ENCODE measurements at regions not wholly inside any gene's neighbourhood (a gene's known extent, or its start where the extent isn't known, plus 50 kb on each side); places are given as distances from the start of the nearest gene placed in this dataset.
A peak's percentile ranks its signal among the peaks of the same experiment; 100 is the strongest.
"Not testable (repeated sequence)": the region's sequence is repeated elsewhere in the genome, so short reads cannot be mapped to it uniquely, and the experiment has no call there.

DNA sequence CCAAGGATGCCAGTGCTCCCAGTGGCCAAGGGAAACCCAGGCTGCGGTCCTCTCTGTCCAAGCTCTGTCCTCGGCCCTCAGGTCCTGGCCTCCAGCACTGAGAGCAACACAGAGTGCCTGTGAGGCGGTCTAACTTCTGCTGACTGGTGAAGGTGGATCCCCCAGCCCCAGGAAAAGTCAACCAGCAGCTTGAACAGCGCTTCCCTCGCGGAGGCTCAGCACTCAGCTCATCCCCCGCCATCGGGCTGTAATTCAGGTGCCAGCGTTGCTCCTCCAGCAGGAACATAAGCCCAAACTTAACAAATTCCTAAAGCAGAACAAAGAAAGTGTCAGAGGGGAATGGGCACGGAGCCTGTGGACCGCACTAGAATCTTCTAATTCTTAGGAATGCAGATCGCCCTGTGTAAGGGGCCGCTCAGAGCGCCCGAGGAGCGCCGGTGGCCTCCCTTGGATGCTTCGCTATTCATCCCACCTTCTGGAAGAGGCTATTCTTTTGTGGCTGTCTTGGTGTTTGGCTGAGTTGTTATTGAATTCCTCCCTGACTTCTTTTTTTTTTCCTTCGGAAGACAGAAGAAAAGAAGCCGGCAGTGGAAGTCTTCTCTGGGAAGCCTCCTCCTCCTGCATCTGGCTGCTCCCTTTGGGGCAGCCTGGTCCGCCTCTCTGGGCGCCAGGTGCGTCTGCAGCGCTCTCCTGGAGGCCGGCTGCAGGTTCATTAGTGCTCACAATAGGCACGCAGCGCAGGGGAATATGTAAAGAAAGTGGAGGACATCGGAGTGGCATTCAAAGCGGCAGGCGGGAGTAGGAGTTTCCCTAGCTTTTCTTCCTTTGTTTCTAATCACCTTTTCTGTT lies 905.6 kb downstream of the TSN start:
- no peak for DNase-seq (ENCODE audit: extremely low read depth in 1 of 11, low read depth in 9 of 11, low spot score in 4 of 11)

DNA sequence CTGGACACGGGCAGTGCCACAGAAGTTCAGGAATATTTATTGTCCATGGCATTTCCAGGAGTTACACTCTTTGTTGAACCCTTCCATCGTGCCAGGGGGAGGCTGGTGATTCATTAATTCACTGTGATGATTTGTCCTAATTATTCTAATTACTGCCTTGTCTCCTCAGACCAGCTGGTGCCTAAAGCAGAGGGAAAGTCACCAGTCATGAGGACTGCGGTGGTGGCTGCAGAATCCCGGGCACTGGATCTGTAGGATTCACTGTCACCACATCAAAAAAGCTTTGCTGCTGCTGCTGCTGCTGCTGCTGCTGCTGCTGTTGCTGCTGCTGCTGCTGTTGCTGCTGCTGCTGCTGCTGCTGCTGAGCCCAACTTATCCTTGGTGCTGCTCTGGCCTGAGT lies 908.2 kb downstream of the TSN start:
- DNase-seq (ENCODE audit: extremely low read depth in 1 of 11, low read depth in 9 of 11, low spot score in 4 of 11), result no peak

DNA sequence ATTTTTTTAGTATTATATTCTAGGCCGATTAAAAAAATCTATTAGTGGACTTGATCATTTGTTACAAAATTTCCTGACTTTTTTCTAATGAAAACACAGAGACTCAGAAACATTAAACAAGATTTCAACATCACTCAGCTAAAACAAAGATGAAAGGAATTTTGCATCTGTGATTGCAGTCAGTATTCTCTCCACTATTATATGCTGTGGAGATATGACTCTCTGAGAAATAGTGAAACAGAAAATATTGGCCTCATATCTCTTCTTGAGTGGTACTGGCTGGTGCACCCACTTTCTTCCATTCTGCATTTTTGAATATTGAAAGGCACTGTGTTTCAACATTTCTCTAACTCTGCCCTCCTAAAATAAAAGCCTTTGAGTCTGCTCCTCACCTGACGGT lies 914.2 kb downstream of the TSN start:
- no peak for DNase-seq (ENCODE audit: extremely low read depth in 1 of 11, low read depth in 9 of 11, low spot score in 4 of 11)

DNA sequence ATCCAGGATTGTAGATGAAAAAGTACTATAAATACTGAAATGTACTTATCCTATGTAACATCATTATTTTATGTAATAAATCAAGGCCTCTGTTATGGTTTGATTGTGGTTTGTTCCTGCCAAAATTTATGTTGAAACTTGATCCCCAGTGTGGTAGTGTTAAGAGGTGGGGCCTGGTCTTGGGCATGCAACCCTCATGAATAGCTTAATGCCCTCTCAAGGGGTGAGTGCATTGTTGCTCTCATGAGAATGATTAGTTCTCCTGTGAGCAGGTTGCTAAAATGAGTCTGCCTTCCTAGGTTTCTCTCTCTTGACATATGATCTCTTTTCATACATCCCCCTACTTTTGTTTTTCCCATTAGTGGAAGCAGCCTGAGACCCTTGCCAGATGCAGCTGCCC lies 915.4 kb downstream of the TSN start:
- DNase-seq (ENCODE audit: extremely low read depth in 1 of 11, low read depth in 9 of 11, low spot score in 4 of 11), result no peak

DNA sequence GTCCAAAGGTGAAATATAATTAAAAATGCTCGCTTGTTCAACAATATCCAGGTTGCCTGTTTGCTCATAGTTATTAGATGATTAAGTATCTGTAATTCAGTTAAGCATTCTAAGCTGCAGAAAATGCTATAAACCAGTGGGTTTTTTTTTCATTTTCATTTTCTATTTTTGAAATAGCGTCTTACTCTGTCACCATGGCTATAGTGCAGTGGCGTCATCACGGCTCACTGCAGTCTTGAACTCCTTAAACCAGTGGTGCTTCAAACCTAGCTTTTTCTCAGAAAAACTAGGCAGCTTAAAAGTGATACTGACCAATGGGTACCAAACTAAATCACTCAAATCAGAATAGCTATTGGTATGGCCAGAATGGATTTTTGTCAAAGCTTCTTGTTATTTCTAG lies 925.2 kb downstream of the TSN start:
- no peak for DNase-seq (ENCODE audit: extremely low read depth in 1 of 11, low read depth in 9 of 11, low spot score in 4 of 11)

DNA sequence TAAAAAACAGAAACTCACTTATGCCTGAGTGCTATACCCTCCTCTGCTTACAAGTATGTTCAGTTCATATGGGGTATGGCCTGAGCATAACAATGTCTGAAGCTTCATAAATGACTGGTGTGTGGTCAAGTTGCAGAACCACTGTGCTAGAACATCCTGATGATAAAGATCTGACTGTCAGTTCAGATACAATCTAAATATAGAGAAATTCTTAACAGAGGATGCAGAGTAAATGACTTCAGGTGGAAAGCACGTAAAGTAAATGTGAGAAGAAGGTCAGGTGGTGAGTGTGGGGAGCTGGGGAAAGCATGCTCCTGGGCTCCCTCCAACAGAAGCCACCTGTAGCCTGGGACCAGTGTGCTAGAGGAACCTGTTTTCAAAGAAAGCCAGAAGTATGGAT lies 926.2 kb downstream of the TSN start:
- DNase-seq (ENCODE audit: extremely low read depth in 1 of 11, low read depth in 9 of 11, low spot score in 4 of 11), result no peak

DNA sequence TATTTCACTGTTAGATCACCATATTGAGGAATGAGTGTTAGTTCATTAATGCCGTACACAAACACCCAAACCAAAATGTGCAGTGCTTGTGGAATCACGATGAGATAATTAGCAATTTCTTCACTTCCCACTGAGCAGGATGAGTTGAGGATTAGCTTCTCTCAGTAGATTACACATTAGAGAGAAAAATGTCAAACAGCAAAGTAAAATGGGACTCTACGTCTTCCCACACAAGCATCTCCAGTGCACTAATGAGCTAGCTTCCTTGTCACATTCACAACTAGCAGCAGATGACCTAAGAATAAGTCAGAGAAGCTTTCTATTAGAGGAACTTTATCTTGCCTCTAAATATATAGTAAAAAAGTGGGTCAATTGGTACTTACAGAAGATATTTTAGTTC lies 926.9 kb downstream of the TSN start:
- DNase-seq (ENCODE audit: extremely low read depth in 1 of 11, low read depth in 9 of 11, low spot score in 4 of 11), result no peak

DNA sequence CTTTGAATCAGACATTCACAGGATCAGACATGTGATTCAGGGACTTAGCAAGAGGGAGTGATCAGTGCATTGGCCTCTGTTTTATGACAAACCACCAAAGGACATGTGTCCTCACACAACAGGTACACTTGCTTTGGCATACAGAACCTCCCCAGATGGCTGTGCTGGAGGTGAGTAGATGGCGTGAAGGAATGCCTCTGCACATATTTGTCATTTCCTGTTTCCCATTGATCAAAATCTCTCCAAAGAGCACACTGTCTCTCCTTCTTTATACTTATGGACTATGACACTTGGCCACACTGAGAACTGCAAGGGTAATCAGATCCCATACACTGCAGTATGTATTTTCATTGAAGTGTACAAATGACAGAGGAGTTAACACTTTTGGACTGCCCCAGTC lies 927.6 kb downstream of the TSN start:
- DNase-seq (ENCODE audit: extremely low read depth in 1 of 11, low read depth in 9 of 11, low spot score in 4 of 11), result no peak

DNA sequence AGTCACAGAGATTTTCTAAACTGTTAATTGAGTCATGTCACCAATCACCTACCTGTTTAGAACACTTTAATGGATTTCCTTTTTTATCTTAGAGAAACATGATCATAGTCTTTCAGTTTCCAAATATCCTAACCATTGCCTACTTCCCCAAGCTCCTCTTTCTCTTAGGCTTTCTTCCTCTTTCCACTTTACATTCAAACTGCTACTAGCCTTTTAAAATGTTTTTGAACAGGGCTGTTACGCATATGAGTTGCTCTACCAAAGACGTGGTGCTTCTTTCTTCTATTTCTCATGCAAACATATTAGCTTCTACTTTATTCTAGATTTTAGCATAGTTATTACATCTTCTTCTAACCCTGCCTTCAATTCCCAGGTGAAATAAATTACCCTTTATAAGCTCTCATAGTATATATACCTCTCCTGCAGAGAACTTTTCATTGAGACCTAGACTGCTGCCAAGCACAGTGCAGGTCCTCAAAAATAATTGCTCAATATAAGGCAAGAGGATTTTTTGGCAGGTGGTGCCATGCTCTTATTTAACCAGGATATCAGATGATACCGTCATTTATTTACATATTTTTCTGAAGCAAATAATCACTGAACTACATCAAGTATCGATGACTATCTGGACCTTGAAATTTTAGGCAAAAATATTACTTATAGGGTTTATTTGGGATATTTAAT lies 937.1 kb downstream of the TSN start:
- no peak for DNase-seq (ENCODE audit: extremely low read depth in 1 of 11, low read depth in 9 of 11, low spot score in 4 of 11)

DNA sequence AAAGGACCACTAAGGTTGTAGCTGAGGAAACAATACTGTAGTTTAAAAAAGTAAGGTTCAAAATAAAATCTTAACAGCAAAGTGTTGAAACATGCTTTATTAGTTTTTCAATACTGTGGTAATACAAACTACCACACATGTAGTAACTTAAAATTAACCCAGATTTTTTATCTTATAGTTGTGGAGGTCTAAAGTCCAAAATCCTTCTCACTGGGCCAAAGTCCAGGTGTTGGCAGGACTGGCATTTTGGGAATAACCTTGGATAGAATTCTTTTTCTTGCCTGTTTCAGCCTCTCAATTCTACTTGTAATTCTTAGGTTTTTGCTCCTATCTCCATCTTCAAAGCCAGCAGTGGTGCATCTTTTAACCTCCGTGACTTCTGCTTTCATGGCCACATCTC lies 942.0 kb downstream of the TSN start:
- no peak for DNase-seq (ENCODE audit: extremely low read depth in 1 of 11, low read depth in 9 of 11, low spot score in 4 of 11)

DNA sequence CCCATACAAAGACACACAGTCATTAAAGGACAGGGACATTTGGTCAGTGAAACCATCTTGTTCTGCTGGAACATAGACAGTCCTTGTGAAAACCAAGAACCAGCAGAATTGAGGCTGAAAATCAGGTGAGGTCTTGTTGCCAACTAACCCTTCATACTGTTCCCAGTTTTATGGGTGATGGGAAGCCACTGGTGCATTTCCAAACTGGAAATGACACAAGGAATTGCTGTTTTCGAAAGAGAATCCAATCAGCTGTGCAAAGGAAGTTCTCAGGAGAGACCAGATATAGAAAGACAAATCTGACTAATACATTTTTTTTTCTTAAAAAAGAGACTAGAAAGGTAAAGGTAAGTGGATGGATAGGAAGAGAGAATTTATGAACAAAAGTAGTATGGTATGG lies 948.2 kb downstream of the TSN start:
- DNase-seq (ENCODE audit: extremely low read depth in 1 of 11, low read depth in 9 of 11, low spot score in 4 of 11), result no peak

DNA sequence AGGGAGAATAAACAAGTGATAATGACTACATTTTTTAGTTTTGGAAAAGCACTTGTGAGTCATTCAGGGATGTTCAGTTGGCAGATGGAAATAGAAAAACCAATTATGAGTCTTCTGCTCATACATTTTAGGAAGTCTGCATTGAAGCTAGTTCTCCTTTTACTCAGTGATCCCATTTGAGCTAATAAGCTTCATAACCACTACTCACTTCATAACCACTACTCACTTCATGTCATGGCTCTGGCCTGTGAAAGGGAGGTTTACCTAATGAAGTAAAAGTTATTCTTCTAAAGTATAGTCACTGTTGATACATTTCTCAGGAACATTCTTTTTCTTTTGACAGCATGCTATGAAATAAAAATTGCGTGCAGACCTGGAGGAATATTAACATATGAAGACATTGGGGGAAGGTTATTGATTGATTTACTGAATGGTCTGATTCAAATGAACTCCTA lies 948.7 kb downstream of the TSN start:
- no peak for DNase-seq (ENCODE audit: extremely low read depth in 1 of 11, low read depth in 9 of 11, low spot score in 4 of 11)

DNA sequence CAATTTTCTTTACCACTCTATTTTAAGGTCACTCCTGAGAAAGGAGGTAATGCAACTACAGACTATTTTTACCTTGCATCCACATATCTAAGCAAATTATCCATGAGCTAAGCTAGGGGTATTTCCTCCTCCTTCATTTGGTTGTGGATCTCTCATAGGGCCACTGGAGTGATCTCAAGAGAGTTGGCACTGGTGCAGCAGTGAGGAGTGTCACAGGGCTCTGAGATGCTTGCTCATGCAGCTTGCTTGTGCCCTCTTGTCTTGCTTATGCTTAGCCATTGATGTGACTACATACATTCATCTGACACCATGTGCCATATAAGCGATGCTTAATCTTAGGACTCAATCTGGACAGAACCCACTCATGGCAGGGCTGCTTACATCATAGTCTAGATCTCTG lies 950.3 kb downstream of the TSN start:
- no peak for DNase-seq (ENCODE audit: extremely low read depth in 1 of 11, low read depth in 9 of 11, low spot score in 4 of 11)

DNA sequence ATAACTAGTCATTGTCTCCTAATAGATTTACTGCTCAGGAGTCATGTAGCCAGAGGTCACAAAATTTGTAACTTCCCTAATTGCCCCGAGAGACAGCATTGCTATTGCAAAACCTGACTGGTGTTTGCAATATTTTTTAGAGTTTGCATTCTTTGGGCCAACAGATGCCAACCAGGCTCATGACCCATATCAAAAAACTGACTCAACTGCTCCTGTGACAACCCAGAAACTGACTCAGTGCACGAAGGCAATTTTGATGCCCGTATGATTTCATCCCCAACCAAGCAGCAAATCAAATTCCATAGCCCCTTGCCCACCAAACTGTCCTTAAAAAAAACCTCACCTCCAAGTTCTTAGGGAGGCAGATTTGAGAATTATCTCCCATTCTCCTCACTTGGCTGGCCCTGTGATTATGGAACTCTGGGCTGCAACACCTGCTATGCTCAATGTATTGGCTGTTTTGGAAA lies 951.3 kb downstream of the TSN start:
- DNase-seq (ENCODE audit: extremely low read depth in 1 of 11, low read depth in 9 of 11, low spot score in 4 of 11), result no peak

DNA sequence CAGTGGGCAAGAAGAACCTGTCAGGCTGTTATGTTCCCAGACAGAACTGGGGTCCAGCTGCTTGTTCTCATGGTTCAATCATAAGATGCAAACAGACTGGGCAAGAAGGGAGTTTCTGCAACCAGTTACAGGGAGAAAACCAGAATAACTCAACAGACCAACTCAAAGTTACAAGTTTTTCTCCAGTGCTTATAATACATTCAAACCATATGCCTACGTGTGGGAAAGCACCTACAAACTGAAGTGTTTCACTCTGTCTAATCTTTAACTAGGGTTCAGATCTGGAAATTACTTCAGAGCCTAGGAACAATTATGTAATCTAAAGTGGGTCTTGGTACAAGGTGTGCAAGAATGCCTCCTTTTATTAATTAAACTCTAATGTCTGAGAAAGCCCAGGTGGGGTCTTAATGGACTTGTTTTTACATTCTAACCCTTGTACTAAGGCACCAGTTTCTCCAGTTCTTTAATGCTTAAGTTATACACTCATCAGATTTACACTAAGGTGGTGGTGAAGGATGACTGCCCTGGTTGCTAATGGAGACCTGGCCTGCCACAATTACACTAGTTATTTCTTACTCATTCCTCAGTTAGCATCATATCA lies 951.9 kb downstream of the TSN start:
- peak in 1 of 11 donors; percentile 4 for DNase-seq (ENCODE audit: extremely low read depth in 1 of 11, low read depth in 9 of 11, low spot score in 4 of 11)

DNA sequence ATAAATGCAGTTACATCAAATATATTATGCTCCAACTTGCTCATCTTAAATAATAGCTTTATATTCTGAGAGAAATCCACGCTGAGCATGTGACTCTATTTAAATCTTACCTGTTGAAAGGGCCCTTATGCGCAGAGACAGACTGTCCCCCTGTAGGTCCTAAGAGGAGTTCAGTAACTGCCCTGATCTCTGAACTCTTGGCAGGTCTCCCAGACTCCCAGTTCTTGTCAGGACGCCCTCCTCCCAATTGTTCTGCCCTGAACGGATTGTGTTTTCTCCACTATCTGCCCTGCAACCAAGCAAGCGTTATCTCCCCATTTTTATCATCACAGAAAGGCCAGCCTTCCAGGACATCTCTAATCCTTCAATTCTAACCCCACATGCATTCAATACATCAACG lies 954.6 kb downstream of the TSN start:
- no peak for DNase-seq (ENCODE audit: extremely low read depth in 1 of 11, low read depth in 9 of 11, low spot score in 4 of 11)

DNA sequence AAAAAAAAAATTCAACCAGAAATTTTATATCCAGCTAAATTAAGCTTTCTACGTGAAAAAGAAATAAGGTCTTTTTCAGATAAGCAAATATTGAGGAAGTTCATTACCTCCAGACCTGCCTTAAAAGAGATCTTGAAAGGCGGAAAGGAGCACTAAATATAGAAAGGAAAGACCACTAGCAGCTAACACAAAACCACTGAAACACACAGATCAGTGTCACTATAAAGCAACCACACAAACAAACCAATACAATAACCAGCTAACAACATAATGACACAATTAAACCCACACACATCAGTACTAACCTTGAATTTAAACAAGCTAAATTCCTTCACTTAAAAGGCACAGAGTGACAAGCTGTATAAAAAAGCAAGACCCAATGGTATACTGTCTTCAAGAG lies 958.3 kb downstream of the TSN start:
- DNase-seq (ENCODE audit: extremely low read depth in 1 of 11, low read depth in 9 of 11, low spot score in 4 of 11), result no peak

DNA sequence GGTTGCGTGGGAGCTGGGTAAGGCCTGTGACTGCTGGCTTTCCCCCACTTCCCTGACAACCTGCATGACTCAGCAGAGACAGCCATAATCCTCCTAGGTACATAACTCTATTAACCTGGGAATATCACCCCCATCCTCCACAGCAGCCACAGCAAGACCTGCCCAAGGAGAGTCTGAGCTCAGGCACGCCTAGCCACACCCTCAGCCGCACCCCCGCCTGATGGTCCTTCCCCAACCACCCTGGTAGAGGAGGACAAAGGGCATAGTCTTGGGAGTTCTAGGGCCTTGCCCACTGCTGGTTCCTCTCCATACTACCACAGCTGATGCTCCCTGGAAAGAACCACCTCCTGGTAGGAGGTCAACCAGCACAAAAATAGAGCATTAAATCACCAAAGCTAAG lies 965.4 kb downstream of the TSN start:
- not testable (repeated sequence) for DNase-seq (ENCODE audit: extremely low read depth in 1 of 11, low read depth in 9 of 11, low spot score in 4 of 11)

DNA sequence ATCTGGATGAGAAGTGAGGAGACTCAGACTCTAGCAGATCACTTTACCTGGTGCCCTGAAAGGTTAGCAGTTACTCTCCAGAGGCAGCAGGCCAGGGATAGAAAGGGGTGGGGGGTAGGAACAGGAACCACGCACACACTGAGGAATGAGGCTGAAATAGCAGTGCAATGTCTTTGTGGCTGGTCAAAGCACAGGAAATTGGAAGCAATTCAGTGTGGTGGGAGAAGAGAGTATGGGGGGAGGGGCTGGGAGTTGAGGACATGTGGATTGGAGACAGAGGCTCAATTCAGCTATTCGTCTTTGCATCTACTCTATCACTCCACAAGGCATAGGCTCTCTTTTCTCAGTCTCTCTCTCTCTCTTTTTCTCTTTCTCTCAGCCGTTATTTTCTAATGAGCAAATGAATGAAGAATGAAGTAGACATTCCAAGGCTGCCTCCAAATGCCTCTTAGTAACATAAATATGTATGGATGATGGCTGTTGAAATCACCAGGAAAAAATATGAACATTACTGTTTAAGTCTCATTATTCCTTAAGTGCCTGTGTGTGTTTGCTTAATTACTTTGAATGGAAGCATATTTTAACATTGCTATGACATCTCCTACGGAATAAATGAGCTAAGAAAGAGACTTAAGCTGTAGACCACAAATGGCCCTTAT lies 979.4 kb downstream of the TSN start:
- DNase-seq (ENCODE audit: extremely low read depth in 1 of 11, low read depth in 9 of 11, low spot score in 4 of 11), result no peak

DNA sequence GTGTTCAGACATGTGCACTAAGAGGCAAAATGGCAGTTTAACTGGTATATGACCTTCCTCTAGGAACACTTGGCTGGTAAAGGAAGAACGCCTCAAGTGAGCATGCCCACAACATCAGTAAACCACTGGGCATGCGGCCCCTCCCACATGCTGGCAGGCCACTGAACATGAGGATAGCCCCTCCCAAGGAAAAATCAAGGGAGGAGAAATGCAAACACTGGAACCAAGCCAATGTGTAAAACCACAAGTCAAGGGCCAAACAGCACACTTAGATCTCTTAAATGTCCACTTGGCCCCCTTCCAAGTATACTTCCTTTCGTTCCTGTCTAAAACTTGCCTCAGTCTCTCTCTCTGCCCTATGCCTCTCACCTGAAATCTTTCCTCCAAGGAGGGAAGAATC lies 980.8 kb downstream of the TSN start:
- no peak for DNase-seq (ENCODE audit: extremely low read depth in 1 of 11, low read depth in 9 of 11, low spot score in 4 of 11)

All from renal cortex interstitium (tissue), 11 donors.